Posterior vena cava (tissue), 2 donors: ENCODE measurements at regions not wholly inside any gene's neighbourhood (a gene's known extent, or its start where the extent isn't known, plus 50 kb on each side); places are given as distances from the start of the nearest gene placed in this dataset.

Experiments
- DNase-seq: peaks from one replicate; pipeline ENCODE4 v3.0.0-alpha.2; 2020; ENCODE audit warnings: low spot score
- intact Hi-C, 2 donors: fragments of 100-400 bp; cut with DNase I; formaldehyde crosslinking; loops; one replicate each; pipeline versions ENCODE4 v1.14.1 to v1.14.2; 2022 to 2023
- donor health status: DM: yes; HTN: yes; CAD: no.
- donor health status: DM: yes; HTN: yes; CAD: no.

DNA sequence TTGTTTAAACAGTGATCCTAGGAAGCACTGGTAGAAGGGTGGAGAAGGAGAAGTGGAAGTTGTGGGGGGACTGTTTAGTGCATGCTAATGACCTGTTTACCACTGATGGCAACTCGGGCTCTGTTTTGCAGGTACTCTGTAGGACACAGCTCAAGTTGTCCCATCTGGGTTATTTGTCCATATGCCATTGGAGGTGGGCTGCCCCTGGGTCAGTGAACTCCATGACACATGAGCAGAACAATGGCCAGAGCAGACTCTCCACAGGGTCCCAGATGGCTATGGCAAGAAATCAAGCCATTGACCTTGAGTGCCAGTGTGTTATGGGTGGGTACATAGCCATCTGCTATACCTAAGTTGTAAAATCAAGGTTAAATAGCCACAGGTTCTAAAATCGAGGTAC, 175.9 kb downstream of the GAS1 start:
- DNase-seq = no peak
- intact Hi-C loops = no loop called here

DNA sequence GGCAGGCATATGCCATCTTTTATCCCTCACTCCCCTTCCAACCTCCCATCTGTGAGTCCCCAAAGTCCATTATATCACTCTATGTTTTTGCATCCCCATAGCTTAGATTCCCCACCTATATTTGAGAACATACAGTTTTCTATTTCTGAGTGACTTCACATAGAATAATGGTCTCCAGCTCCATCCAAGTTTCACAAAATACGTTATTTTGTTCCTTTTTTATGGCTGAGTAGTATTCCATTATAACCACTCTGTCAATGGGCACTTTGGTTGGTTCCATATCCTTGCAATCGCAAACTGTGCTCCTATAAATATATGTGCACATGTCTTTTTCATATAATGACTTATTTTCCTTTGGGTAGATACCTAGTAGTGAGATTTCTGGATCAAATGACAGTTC, 178.6 kb downstream of the GAS1 start:
- no peak for DNase-seq
- intact Hi-C loops = no loop called here

DNA sequence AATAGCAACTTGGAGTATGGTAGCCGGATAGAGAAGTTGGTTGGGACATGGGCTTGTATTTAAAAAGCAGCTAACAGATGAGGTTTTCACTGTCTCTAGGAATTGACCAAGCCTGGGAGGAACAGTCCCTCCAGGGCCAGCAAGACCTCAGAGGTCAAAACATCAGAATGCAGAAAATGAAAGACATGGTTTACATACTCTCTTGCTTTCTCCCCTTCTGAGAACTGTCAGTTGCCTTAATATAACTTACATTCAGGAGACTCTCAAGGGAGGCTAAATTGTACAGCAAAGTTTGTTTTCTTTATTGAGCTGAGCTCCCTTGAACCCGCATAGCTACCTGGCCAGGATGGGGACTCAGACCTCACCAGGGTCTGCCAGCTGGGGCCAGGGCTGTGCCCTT, 179.3 kb downstream of the GAS1 start:
- intact Hi-C loops = no loop called here
- no peak for DNase-seq

- intact Hi-C loops = no loop called here
Measured at GRCh38 chr9:86767373-86767772, 179.9 kb downstream of the GAS1 start.

DNA sequence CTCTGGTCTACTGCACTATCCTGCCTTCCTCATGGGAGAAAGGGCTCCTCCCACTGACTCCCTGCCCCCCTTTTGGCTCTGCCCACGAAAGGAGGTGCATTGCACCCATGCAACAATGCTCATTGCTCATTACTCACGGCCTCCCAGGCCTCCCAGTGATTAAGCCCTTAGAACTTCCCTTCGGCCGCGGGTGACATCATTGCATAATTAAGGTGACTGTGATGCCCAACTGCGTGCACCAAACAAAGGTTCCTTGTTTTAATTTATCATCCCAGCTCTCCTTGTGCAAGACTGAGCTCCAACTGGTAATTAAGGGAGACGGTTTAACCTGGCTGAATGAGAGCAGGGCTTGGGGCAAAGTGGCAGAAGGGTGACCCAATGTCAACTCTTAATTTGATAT, 180.4 kb downstream of the GAS1 start:
- DNase-seq = peak; percentile 84
- intact Hi-C loops = no loop called here

More at GRCh38 chr9:86767373-86767772, 179.9 kb downstream of the GAS1 start:
- no peak for DNase-seq

GRCh38 chr9:86766511-86766910, 180.8 kb downstream of the GAS1 start:
- intact Hi-C loops = no loop called here
- DNase-seq = no peak

- intact Hi-C loops = no loop called here
- no peak for DNase-seq
Measured at GRCh38 chr9:86765746-86766430, 181.4 kb downstream of the GAS1 start.

- intact Hi-C loops = no loop called here
- DNase-seq = no peak
Measured at GRCh38 chr9:86764671-86765343, 182.5 kb downstream of the GAS1 start.

DNA sequence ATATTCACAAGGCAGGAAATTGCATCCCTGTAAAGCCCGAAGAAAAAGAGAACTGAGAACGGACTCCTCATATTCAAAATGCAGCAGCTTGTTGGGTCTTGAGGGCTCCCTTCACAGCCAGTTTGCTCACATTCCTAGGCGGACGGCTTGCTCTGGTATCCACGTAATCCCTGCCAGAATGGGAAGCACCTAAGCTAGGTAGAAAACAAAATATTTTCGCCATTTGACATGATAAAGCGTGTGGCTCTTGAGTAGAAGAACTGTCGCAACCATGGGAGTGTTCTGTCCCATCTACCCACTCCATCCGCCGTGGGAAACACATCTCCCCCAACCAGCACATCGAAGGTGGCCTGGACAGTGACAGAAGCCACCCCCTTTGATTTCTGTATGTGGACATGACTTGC, 183.1 kb downstream of the GAS1 start:
- no peak for DNase-seq

DNA sequence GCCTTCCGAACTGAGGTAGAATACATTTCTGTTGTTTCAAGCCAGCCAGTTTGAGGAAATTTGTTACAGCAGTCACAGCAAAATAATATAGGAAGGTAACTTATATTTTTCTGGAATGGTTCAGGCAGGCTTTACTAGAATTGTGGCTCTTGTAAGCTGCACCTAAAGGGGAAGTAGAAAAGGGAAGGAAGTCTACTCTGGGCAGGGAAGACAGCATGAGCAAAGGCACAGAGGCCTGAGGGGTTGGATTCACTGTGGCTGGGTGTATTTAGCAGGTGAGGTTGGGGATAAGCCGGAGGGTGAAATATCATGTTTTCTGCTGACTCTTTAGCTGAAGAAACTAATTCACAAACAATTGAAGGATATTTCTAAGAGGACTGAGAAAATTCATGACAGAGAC, 183.5 kb downstream of the GAS1 start:
- intact Hi-C loops = no loop called here
- DNase-seq = no peak

More for the DNA sequence above, 183.1 kb downstream of the GAS1 start:
- intact Hi-C loops = no loop called here

DNA sequence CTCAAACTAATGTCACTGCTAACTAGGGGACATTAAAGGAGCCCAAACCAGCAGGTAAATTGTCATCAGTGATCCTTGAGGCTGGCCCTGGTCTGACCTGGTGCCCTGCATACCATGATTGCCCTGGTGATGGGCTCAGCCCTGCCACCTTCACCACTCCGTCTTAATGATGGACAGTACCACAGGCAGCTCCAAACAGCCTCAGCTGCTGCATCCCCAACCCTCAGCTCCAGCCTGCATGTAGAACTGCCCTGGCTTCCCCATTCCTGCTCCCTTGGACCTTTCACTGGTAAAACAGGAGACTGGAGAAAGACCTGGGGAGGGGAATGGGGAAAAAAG, 190.0 kb downstream of the GAS1 start:
- intact Hi-C loops = no loop called here
- DNase-seq = no peak

- no peak for DNase-seq
- intact Hi-C loops = no loop called here
Measured at GRCh38 chr9:86756576-86757381, 190.5 kb downstream of the GAS1 start.

- intact Hi-C loops = no loop called here
- DNase-seq = no peak
Measured at GRCh38 chr9:86755561-86755941, 191.8 kb downstream of the GAS1 start.

DNA sequence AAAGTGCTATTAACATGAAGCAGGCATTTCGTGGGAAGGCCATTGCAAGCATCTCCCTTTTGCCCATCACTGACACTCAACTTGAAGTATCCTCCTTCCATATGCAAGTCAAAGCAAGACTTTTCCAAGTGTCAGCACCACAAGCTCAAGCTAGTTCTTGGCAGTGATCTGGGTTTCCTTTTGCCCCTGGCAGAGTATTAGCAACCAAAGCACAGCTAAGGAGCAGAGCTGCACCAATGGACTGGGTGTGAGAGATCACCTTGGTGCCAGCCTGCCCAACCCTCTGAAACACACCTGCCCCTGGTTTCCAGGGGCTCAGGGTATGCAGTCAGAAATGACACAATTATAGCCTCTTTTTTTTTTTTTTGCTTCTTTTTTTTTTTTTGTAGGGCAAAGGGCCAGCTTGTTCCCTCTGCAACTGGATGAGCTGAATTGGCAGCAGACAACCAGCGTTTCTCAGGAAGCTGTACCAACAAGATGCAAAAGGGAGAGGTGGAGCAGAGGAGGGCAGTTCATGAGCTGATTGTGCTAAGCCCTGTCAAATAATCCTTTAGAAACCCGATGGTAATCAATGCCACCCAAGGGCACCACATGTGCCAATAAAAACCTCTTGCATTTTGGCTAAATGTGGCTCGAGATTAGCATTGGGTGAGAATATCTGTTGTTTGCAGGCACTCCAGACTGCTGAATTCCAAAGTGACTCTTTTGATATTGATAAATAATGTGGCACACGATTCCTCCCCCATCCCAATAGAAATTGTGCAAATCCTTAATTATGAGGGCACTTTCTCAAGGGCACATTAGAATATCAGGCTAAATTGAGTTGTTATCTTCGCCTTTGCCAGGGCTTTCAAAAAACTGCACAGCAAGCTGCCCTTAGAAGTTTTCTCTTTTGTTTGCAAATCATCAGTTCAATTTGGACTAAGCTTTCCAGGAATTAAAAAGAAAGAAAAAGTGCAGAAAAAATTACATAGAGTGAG, 192.4 kb downstream of the GAS1 start:
- no peak for DNase-seq
- intact Hi-C loops = no loop called here

GRCh38 chr9:86753836-86754235, 193.5 kb downstream of the GAS1 start:
- DNase-seq = no peak
- intact Hi-C loops = no loop called here

- no peak for DNase-seq
- intact Hi-C loops = no loop called here
Measured at GRCh38 chr9:86752733-86753132, 194.6 kb downstream of the GAS1 start.

DNA sequence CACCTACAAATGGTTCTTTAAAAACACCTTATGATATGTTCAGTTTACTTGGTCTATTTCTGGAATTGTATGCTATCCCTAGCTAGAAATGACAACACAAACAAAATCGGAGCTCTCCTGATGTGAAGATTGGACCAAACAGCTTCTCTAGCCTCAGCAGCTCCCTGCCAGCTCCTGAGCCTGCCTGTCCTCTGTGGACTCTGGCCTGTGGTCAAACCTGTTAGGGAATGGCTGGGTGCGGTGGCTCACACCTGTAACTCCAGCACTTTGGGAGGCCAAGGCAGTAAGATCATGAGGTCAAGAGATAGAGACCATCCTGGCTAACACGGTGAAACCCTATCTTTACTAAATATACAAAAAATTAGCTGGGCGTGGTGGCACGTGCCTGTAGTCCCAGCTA, 195.3 kb downstream of the GAS1 start:
- no peak for DNase-seq
- intact Hi-C loops = no loop called here

DNA sequence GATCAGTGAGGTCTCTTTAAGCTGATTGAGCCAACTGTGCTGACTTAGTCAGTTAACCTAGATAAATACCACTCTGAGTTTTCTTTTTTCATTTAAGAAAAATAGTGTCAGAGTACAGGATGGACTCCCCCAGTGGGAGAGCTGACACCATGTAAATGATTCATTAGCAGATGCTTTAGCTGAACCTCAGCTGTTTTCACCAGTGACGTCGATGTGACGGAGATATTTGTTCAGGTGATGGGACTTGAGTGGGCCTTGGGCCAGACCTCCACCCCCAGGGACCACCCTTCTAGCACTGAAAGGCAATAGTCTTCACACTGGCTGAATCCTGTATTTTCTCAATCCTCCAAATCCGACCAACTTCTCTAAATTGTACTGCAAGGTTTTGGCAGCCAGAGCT, 196.1 kb downstream of the GAS1 start:
- intact Hi-C loops = no loop called here
- no peak for DNase-seq

- DNase-seq = no peak
- intact Hi-C loops = no loop called here
Measured at GRCh38 chr9:86749894-86750255, 197.4 kb downstream of the GAS1 start.
